Keratinocyte (primary cell): ENCODE measurements at regions not wholly inside any gene's neighbourhood (a gene's known extent, or its start where the extent isn't known, plus 50 kb on each side); places are given as distances from the start of the nearest gene placed in this dataset.

ENCODE experiments used
- DNase-seq: peaks from one replicate; pipeline ENCODE4 v3.0.0-alpha.2; 2011; ENCODE audit warnings: low read depth, missing footprints, low spot score
- FAIRE-seq: peaks from 2 replicates; lab custom pipeline; 2011; peaks lifted over from hg19 to GRCh38; lab: Jason Lieb, UNC
- H2AFZ ChIP-seq: 2 replicates; pipeline ENCODE4 v1.6.0; 2012; ENCODE audit warnings: low read length, control low read depth, inconsistent platforms; ENCODE audit not compliant: control insufficient read depth
- H3K27ac ChIP-seq: 2 replicates; pipeline ENCODE4 v1.5.1; 2011; ENCODE audit warnings: low read length; ENCODE audit not compliant: control insufficient read depth, insufficient read depth
- H3K27me3 ChIP-seq: 3 replicates; pipeline ENCODE4 v1.6.0; 2011; ENCODE audit warnings: low read length; ENCODE audit not compliant: control insufficient read depth, insufficient read depth; ENCODE audit errors: extremely low read depth
- H3K36me3 ChIP-seq, 2 experiments: 2 replicates in 1 of 2; 3 replicates in 1 of 2; pipeline ENCODE4 v1.5.1; 2011; ENCODE audit warnings: low read length in 2 of 2, mild to moderate bottlenecking in 1 of 2; ENCODE audit not compliant: control insufficient read depth in 2 of 2, insufficient read depth in 2 of 2; ENCODE audit errors: extremely low read depth in 1 of 2
- H3K4me1 ChIP-seq: 3 replicates; pipeline ENCODE4 v1.5.1; 2011; ENCODE audit warnings: low read length; ENCODE audit not compliant: control insufficient read depth, insufficient read depth; ENCODE audit errors: extremely low read depth
- H3K4me2 ChIP-seq: 3 replicates; pipeline ENCODE4 v1.6.0; 2011; ENCODE audit warnings: low read depth, low read length; ENCODE audit not compliant: control insufficient read depth, insufficient read depth; ENCODE audit errors: extremely low read depth
- H3K4me3 ChIP-seq, 3 experiments: fragments of 200-600 bp in 1 of 3; sonication (generic) in 1 of 3; 2 replicates in 2 of 3; 3 replicates in 1 of 3; pipeline ENCODE4 v1.5.1; 2011 to 2016; ENCODE audit warnings: low read length in 3 of 3, mild to moderate bottlenecking in 3 of 3, control low read depth in 2 of 3, inconsistent platforms in 1 of 3, low read depth in 1 of 3, mixed read lengths in 1 of 3, mixed run types in 1 of 3, moderate library complexity in 1 of 3; ENCODE audit not compliant: control insufficient read depth in 2 of 3, insufficient read depth in 2 of 3; ENCODE audit errors: extremely low read depth in 1 of 3
- H3K79me2 ChIP-seq: 2 replicates; pipeline ENCODE4 v1.6.0; 2012; ENCODE audit warnings: low read length; ENCODE audit not compliant: control insufficient read depth, insufficient read depth
- H3K9ac ChIP-seq: 3 replicates; pipeline ENCODE4 v1.6.0; 2011; ENCODE audit warnings: low read length; ENCODE audit not compliant: control insufficient read depth, insufficient read depth; ENCODE audit errors: extremely low read depth
- H3K9me1 ChIP-seq: 3 replicates; pipeline ENCODE4 v1.6.0; 2011; ENCODE audit warnings: low read length; ENCODE audit not compliant: control insufficient read depth, insufficient read depth; ENCODE audit errors: extremely low read depth
- H3K9me3 ChIP-seq: 2 replicates; pipeline ENCODE4 v1.5.1; 2012; ENCODE audit warnings: low read depth, low read length; ENCODE audit not compliant: control insufficient read depth
- H4K20me1 ChIP-seq: 3 replicates; pipeline ENCODE4 v1.6.0; 2011; ENCODE audit warnings: low read length; ENCODE audit not compliant: control insufficient read depth, insufficient read depth; ENCODE audit errors: extremely low read depth
- EZH2 ChIP-seq: IDR thresholded peaks from one replicate; pipeline ENCODE4 v1.6.1; 2012; ENCODE audit warnings: inconsistent platforms, mild to moderate bottlenecking, low read length, moderate library complexity
- dilution Hi-C: fragments of 300-500 bp; cut with MboI; formaldehyde crosslinking; loops from one replicate; pipeline ENCODE4 v1.7.0; 2020; ENCODE audit warnings: low sequenced_read_pairs; ENCODE audit not compliant: extremely low pct_ligation_motif_present
- TF ChIP-seq, protein P1 (sequence below), 3 experiments: IDR thresholded peaks in 1 of 3; conservative IDR thresholded peaks in 1 of 3; optimal IDR thresholded peaks in 1 of 3; 2 replicates in 2 of 3; 3 replicates in 1 of 3; pipeline versions ENCODE3 to v1.5.1; 2011; ENCODE audit warnings: low read length in 3 of 3, mild to moderate bottlenecking in 3 of 3, moderate library complexity in 2 of 3, control low read depth in 1 of 3, inconsistent platforms in 1 of 3; ENCODE audit not compliant: insufficient read depth in 2 of 3; ENCODE audit errors: extremely low read depth in 1 of 3

DNA sequence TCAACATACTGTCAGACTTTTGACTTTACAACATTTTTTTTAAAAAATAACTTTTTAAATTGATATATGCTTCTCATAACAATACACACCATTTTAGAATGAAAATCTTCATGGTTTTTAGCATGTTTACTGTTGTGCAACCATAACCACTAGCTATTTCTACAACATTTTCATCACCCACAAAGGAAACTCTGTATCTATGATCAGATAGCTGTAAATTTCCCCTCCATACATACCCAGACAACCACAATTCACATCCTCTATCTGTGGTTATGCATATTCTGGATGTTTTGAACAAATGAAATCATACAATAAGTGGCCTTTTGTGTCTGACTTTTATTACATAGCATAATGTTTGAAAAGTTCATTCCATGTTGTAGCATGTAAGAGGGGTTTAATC is 1666.0 kb downstream of the EFNB2 start:
- no peaks in the 10 kb centered on the region for H3K9me3 ChIP-seq
- H3K79me2 ChIP-seq: no peaks in the 10 kb centered on the region
- no peak overlapping the region for H3K9ac ChIP-seq
- H3K27ac ChIP-seq: no peak overlapping the region
- no peak overlapping the region for H2AFZ ChIP-seq
- DNase-seq: no peak
- dilution Hi-C loops: no loop called here
- TF ChIP-seq, protein P1, sequence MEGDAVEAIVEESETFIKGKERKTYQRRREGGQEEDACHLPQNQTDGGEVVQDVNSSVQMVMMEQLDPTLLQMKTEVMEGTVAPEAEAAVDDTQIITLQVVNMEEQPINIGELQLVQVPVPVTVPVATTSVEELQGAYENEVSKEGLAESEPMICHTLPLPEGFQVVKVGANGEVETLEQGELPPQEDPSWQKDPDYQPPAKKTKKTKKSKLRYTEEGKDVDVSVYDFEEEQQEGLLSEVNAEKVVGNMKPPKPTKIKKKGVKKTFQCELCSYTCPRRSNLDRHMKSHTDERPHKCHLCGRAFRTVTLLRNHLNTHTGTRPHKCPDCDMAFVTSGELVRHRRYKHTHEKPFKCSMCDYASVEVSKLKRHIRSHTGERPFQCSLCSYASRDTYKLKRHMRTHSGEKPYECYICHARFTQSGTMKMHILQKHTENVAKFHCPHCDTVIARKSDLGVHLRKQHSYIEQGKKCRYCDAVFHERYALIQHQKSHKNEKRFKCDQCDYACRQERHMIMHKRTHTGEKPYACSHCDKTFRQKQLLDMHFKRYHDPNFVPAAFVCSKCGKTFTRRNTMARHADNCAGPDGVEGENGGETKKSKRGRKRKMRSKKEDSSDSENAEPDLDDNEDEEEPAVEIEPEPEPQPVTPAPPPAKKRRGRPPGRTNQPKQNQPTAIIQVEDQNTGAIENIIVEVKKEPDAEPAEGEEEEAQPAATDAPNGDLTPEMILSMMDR (optimal IDR thresholded peaks at IDR 0.05 in 1 of 3, IDR thresholded peaks at IDR 0.05 in 1 of 3, conservative IDR thresholded peaks at IDR 0.05 in 1 of 3; ENCODE audit: extremely low read depth in 1 of 3, insufficient read depth in 2 of 3, low read length in 3 of 3): no peak
- TF ChIP-seq EZH2: no peak
- H3K4me3 ChIP-seq: no peak overlapping the region
- H3K27me3 ChIP-seq: no peaks in the 10 kb centered on the region
- H3K36me3 ChIP-seq: no peaks in the 10 kb centered on the region
- H3K4me2 ChIP-seq: no peak overlapping the region
- no peaks in the 10 kb centered on the region for H3K9me1 ChIP-seq
- H3K4me1 ChIP-seq: no peaks in the 10 kb centered on the region
- no peaks in the 10 kb centered on the region for H4K20me1 ChIP-seq
- FAIRE-seq: no peak

DNA sequence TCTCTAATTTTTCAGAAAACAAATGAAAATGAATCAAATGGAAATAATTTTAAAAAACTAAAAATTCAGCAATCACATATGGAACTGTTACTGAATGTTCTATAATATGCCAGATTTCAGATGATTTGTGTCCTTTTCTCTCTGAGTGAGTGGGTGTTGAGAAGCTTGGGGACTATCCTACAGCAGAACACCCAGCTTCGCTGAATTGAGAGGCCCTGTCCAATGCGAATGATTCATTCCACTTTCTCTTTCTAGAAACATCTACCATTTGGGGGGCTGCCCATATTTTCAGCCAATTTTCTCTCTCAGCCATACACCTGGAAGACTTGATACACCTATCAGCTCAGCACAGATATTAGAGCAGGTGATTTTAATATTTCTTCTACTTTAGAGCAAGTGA is 1666.7 kb downstream of the EFNB2 start:
- Histone ChIP-seq H3K9me1 (no peaks in the 10 kb centered on the region), H3K9ac (no peak overlapping the region), H3K27me3 (no peaks in the 10 kb centered on the region), H3K4me1 (no peaks in the 10 kb centered on the region), H3K4me2 (no peak overlapping the region), H2AFZ (no peak overlapping the region), H3K4me3 (no peak overlapping the region), H4K20me1 (no peaks in the 10 kb centered on the region), H3K9me3 (no peaks in the 10 kb centered on the region), H3K27ac (no peak overlapping the region), H3K79me2 (no peaks in the 10 kb centered on the region), H3K36me3 (no peaks in the 10 kb centered on the region)
- no peak for TF ChIP-seq EZH2
- TF ChIP-seq, protein P1 (optimal IDR thresholded peaks at IDR 0.05 in 1 of 3, IDR thresholded peaks at IDR 0.05 in 1 of 3, conservative IDR thresholded peaks at IDR 0.05 in 1 of 3; ENCODE audit: extremely low read depth in 1 of 3, insufficient read depth in 2 of 3, low read length in 3 of 3): no peak
- dilution Hi-C loops: no loop called here
- no peak for DNase-seq
- no peak for FAIRE-seq
